AG09309 (cell line): ENCODE measurements at regions not wholly inside any gene's neighbourhood (a gene's known extent, or its start where the extent isn't known, plus 50 kb on each side); places are given as distances from the start of the nearest gene placed in this dataset.

Experiments
- DNase-seq: peaks from one replicate; pipeline ENCODE4 v3.0.0-alpha.2; 2010; ENCODE audit warnings: low read depth
- H3K4me3 ChIP-seq: 2 replicates; pipeline ENCODE4 v1.5.1; 2011; ENCODE audit warnings: mild to moderate bottlenecking, low read depth, low read length, moderate library complexity; ENCODE audit not compliant: control insufficient read depth
- TF ChIP-seq, protein P1 (sequence below): IDR thresholded peaks from 2 replicates; pipeline ENCODE4 v1.5.1; 2011; ENCODE audit warnings: mild to moderate bottlenecking, low read depth, low read length, inconsistent platforms; ENCODE audit not compliant: insufficient read depth, control insufficient read depth; ENCODE audit errors: missing control alignments

DNA sequence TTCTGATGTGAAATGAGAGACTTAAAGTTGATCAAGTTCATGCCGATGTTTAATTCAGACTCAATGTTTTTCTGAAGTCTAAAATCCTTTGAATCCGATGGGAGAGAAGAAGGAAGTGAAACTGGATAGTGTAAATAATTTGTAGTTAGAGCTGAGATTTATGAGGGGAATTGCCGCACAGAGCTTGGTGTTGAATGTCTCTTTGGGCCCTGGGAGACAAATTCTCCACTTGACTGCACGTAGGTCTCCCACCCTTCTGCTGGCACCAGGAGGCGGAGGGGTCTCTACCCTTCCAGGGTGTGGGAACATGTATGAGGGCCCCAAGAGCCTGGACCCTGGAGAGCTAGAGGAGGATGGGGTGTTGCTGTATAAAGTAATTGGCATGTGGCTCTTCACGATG, 140.8 kb upstream of the SERP2 start:
- TF ChIP-seq, protein P1, sequence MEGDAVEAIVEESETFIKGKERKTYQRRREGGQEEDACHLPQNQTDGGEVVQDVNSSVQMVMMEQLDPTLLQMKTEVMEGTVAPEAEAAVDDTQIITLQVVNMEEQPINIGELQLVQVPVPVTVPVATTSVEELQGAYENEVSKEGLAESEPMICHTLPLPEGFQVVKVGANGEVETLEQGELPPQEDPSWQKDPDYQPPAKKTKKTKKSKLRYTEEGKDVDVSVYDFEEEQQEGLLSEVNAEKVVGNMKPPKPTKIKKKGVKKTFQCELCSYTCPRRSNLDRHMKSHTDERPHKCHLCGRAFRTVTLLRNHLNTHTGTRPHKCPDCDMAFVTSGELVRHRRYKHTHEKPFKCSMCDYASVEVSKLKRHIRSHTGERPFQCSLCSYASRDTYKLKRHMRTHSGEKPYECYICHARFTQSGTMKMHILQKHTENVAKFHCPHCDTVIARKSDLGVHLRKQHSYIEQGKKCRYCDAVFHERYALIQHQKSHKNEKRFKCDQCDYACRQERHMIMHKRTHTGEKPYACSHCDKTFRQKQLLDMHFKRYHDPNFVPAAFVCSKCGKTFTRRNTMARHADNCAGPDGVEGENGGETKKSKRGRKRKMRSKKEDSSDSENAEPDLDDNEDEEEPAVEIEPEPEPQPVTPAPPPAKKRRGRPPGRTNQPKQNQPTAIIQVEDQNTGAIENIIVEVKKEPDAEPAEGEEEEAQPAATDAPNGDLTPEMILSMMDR = no peak
- DNase-seq = no peak
- no peak overlapping the region for H3K4me3 ChIP-seq

DNA sequence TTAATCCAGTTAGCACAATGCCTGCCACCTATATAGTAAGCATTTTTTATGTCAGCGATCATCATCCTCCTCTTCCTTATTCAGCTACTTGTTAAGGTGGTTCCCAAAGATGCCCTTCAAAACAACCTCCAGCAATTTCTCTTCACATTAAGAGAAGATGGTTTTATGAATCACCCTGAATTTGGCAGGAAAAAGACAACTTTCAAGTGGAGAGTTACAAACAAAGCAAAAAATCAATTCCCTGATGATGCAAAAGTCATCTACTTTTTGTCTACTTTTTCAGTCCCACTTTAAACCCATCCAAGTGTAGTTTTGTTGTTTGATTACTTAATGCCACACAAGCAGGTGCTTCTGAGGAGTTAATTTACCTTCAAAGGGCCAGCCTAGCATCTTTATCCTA, 139.1 kb upstream of the SERP2 start:
- TF ChIP-seq, protein P1 = no peak
- H3K4me3 ChIP-seq = no peak overlapping the region
- DNase-seq = no peak

DNA sequence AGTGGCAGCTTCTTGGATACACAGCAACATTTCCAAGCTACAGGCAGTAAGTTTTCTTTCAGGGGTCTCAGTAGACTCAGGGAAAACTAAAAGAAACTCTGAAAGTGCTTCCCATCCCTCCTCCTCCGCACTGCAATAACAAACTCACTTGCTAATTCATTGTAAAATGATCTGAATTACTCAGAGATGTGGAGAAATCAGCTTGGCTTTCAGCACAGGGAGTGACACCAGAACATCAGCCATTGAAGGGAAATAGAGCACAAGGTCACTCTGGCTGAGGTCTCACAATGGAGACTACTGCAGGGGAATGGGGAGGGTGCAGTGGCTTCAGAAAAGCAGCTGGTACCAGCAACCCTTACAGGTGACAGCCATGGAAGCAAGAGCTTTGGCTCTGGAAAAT, 137.3 kb upstream of the SERP2 start:
- TF ChIP-seq, protein P1 = no peak
- no peak for DNase-seq
- no peak overlapping the region for H3K4me3 ChIP-seq

DNA sequence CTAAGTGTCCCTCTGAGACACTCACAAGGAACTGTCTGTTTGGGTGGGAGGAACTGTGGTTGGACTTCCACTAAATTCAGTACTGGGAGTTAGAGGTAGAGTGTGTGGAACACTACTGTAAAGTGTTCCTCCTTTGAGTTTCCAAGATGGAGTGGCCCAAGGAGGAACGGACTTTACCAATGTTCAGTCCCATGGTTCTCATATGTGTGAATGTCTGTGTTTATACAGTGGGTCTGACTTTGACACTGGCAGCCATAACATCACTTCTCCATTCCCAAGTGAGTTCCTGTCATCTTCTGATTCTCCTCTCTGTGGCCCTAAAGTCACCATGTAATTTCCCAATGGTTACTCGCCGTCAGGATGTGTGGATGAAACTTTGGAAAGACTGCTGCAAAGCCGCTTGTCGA, 136.8 kb upstream of the SERP2 start:
- TF ChIP-seq, protein P1 = no peak
- no peak for DNase-seq
- H3K4me3 ChIP-seq = no peak overlapping the region

DNA sequence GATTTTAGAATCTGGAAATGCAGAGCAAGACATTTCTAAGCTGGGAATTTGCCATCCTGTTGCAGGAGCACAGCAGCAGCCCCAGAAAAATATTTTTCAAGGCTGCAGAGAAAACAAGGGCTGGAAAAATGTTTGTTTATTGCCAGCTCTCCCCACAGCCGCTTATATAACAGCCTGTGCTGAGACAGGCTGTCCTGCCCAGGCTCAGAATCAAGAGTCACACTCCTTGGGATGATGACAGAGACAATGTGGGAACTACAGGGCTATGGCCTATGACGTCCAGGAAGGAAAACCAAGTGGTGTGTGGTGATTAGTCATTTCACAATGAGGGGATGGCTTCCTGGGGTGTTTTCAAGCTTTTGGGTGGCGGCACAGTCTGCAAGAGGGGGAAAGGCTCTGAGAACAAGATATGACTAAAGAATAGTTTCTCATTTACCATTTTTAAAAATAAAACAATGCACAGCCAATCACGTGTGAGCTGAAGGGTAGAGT, 136.3 kb upstream of the SERP2 start:
- TF ChIP-seq, protein P1 = no peak

DNA sequence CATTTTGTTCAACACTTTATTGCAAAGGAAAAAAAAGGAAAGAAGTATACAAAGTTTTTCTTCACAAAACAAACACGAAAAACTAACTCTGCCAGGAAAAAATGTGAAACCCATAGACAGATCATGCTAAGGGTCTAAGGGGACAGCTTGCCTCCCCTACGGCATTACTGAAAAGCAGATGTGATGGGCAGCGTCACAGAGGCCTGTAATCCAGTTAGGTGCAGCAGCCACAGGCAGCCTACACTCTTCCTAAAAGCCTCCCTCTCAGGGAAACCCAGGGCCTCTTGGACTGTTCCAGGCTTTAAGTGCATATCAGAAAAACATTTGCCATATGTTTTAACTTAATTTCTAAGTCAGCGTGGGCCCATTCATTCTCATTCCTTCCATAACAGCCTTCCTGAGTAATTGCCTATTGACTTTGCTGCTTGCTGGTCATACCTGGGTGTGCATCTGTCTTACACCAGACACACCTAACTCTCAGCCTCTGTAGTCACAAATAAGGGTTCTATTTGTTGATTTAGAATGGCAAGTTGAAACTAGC, 135.7 kb upstream of the SERP2 start:
- TF ChIP-seq, protein P1 = no peak
- peak; percentile 50 for DNase-seq
- H3K4me3 ChIP-seq = no peak overlapping the region

More for the DNA sequence above, 136.3 kb upstream of the SERP2 start:
- peak; percentile 89 for DNase-seq
- no peak overlapping the region for H3K4me3 ChIP-seq
